CD4-positive, alpha-beta T cell treated with Interleukin-4 for 1 hour (primary cell): ENCODE measurements at regions not wholly inside any gene's neighbourhood (a gene's known extent, or its start where the extent isn't known, plus 50 kb on each side); places are given as distances from the start of the nearest gene placed in this dataset.

Experiments used
- DNase-seq, 2 donors: peaks; one replicate each; pipeline ENCODE4 v3.0.0-alpha.2; 2020 to 2022

DNA sequence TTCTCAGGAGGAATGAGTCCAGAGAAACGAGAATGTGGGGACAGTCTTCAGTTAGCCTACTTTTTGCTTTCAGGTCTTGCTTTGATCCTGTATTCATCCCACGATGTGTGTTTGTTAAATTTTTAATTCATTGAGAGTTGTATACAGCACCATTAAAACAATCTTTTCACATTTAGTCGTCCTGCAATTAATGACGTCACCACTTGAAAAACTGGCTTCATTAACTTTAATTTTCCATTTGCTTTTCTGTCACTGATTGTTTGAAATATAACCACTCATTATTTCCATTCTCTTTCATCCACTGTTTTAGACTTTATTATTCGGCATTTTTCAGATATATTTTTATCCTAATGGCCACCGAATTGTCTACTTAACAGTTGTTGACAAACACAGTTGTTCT is 146.9 kb downstream of the TFEC start:
- DNase-seq = no peak

DNA sequence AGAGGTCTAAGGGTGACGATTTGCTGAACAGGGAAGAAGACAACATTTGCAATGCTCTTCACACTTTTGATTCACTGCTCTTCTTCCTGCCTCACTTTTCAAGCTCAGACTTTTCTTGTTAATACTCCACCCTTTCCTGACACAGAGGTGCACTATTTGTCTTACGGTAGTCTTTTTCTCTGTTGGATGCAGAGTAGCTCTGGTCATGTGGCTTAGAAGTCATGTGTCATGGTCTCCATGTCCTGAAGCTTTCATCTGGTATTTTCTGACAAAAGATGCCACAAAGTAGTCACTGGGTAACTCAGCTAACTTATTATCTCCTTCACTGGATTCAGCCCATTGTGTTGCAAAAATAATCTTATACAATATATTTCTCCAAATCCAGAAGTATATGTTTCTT is 149.1 kb downstream of the TFEC start:
- DNase-seq = no peak

DNA sequence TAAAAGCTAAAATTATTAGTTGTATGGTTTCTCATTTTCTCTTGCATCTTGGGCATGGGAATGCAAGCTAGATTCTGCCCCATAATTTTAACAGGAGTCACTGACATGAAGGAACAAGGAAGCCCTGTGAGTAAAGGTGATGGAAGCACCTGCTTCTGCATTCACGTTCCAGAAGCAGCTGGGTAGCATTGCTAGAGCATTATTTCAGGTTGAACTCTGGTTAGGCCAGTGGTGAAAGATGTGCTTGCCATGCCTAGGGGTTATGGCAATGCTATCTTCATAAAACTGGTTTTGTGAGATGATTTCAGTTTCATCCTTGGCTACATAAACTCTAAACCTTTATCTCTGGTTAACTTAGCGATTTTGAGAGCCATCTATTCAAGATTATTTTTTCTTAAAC is 151.4 kb downstream of the TFEC start:
- DNase-seq = no peak

DNA sequence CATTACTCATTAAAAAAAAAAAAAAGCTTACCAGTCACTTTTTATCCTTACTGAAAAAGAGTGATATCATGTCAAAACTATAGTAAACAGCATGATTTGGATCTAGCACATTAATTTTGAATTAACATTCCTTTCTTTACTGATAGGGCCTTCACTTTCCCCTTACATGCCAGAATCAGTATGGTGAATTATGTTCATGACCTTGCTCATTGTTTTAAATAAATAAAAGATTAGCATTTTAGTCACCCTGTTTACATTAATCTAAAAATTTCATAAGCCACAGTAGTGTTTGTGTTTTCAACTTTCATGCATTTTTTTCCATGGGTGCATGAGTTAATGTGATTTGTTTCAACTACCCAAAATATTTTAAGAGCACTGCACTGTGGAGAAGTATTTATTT is 160.8 kb downstream of the TFEC start:
- DNase-seq = no peak

DNA sequence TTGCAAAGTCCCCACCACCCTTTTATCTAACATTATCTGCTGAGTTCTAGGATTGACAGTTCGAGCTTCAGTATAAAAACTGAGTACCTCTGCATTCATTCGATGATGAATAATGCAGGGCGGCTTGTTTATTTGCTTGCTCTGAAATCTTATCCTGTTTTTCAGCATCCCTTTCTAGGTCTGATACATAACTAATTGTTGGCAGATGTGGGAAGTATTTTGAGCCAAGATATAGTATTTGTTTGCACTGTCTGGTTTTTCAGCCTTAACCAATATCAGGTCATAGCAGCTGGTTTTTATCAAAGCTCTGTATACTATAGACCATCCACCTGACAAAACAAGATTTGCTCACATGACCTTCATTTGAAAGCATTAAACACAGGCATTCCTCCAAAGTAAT is 161.4 kb downstream of the TFEC start:
- no peak for DNase-seq

DNA sequence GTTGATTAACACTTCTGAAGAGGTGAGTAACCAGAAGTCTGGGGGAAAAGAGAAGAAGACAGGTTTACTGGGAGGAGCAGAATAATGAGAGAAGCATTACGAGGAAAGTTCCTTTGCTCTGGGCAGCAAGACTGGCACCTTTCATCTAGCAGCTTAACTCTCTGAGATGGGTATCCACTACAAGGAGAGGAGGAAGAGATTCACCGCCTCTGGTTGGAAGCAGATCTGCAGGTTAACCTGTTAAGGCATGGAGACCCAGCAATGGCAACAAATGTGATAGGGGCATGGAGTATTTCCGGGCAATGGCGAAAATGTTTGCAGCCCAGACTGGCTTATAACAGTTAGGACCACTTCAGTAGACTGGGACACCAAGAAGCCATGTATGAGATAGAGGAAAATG is 162.2 kb downstream of the TFEC start:
- no peak for DNase-seq

DNA sequence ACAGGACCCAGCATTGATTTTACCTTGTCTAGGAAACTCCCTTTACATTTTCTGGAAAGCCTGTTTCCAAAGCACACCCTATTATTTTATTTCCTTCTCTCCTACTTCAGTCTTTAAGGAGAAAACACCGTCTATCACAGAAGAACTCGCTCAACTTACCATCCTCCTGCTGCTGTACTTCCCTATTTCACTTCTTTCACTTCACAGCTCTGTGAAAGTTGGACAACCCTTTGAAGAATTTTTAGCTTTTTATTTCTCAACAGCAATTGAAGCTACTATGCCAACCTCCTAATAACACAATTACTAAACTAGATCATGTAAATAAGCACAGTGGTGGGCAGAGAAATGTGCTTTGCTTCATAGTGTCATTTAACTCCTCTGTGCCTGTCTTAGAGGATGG is 166.5 kb downstream of the TFEC start:
- DNase-seq = no peak

DNA sequence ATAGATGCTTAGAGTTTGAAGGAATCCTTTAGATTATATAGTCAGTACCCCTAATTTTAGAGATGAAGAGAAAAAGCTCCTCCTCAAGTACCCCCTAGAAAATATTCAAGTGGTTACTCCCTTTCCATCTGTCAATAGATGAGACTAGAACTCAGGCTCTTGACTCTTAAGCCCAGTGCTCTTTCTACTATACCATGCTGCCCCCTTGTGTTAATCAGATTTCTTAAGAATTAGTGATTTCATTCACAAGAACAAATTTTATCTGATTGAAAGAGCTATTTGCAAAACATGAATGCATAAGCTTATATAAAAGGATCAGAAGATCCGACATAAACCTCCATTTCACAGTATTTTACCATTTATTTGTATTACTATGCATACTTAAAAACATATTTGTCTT is 179.3 kb downstream of the TFEC start:
- DNase-seq = peak in 1 of 2 donors; percentile 36

DNA sequence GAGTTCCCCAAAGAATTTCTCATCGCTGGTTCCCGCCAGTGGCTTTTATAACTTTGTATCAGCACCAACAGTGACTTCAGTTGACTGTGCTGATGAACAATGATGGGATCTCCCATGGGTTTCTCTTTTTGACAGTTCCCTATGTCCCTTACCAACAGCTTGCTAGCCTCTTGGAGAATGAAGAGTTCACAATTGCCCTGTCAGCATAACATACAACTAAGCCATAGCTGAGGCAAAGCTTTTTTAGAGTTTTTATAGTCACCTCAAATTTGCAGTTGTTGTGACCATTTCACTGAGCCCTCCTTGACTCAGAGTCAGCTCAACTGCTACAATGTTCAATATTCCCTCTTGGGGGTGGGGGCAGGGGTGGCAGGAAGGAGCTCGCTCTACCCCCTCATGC is 179.8 kb downstream of the TFEC start:
- no peak for DNase-seq

DNA sequence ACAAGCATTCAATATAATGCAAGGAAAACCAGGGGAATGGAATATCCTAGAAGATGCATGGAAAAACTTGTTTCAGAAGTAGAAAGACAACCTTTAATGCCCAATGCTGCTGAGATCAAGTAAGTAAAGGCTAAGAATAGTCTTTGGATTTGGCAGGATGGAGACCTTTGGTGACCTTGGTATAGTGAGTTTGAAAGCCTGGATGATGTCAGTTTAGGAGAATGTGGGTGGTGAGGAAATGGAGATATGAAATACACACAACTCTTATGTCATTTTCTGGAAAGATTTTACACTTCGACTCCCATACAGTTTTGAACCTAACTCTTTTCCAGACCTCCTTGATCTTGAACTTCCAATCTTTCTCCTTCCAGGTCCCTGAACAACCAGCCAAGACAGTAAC is 185.7 kb downstream of the TFEC start:
- DNase-seq = no peak

DNA sequence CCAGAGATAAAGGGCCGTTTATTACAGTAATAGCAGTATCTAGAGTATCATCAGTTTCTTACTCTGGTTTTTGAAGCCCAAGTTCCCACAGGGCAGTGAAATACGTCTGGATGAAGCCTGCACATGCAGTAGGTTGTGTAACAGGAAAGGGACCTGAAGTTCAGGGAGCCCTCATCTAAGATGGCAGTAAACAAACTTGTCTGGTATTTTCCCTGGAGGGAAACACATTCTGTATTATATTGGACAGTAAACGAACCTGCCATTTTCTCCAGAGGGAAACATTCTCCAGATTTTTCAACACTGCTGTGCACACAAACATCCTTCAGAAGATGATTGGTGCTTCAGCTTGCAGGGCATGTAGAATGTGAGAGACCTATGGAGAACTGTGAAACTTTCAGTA is 189.9 kb downstream of the TFEC start:
- no peak for DNase-seq

DNA sequence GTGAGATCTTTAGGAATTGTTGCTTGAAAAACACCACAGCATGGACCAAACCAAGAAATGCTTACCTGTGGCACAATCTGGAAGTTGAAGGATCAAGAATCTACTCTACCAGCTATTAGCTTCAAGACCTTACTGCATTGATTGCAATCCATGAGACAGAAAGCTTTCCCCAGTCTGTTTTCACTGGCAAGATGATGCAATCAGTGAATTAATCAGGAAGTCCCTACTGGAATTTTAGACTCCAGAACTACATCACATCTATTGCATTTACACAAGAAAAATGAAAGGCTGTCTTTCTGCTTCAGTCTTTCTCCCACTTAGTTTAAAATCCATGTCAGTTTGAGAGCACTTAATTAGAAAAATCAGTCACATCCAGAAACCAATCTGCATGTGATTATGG is 191.7 kb downstream of the TFEC start:
- DNase-seq = no peak

DNA sequence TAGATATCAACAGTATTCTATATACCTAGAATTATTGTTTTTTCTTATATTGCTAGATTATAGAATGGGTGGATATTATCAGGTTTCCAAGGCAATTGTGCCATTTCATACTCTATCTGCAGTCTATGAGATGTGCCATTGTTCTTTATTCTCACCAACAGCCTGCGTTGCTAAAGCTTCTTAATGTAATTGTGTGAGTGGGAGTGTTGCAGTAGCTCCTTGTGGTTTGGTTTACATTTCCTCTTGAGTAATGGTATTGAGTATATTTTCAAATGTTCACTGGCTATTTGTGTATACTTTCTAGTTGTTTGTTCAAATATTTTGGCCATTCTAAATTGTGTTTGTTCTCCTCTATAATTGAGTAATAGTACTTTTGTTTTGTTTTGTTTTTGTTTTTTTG is 199.2 kb downstream of the TFEC start:
- DNase-seq = no peak

DNA sequence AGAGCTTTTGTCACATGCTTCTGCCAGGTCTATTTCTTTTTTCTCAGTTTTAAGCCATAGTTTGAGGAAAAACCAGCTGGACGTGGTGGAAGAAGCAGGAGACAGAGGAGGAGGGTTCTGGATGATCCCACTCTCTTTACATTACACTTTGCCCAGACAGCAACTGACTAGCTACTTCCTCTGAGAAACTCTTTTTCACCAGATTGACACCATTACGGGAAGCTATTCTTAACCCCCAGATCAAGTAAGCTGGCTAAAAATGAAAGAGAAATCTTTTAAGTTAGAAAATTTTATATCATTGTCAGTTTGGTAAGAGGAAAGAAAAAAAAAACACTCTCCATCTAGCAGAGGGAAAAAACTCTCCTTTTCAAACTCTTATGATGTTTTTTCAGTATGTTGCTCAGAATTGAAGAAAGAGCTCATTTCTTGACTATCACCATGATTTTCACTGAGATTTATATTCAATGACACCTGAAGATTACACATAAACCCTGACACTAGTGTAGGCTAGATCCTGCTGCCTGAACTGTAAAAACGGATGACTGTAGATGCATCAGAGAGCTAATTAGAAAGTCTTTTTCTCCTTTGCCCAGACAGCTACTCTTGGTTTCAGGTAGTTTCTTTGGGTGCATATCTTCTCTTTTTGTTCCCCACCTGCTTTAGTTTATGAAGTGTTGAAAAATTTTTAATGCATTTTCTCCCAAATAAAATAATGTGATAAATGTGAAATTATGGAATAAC is 203.1 kb downstream of the TFEC start:
- no peak for DNase-seq

DNA sequence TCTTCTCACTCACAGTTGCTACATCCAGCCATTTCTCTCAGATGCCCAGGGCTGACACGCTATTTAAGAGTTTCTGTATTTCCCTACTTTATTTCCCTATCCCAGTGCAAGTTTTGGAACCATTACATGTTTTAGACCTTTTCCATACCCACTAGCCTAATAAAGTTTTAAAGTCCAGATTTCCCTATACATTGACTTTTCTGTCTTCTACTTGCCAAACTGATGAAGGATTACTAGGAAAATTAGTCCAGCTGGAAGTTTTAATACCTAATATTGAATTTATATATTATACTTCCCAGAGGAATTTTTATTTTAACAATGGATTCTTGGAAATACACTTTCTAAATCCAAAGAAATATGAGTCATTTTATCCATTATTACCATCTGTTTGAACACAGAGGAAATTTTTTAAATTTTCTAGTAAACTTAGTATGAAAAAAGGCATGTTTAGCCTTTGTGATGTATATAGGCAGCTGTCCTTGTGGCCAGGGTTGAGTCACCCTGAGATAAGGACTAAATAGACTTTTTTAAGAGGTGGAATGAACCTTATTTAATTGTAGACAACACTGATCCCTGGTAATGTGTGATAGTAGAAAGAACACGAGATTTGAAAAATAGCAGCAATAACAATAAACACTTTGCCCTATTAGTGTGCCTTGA is 205.0 kb downstream of the TFEC start:
- DNase-seq = no peak

DNA sequence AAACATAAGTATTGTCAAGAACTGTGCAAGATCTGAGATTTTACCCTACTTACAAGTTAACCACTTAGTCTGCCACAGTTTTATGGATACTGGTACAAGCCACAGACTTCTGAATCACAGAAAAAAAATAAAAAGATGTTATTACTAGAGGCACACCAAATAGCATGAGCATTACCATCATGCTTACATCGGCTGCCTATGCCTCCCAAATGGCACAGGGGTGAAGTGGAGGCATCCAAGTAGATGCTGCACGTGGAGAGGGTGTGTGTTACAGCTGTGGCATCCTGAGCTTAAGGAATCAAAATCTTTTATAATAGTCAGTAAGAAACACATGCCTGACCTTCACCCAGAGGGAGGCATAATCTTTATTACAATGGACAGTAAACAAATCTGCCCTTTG is 207.8 kb downstream of the TFEC start:
- DNase-seq = no peak

DNA sequence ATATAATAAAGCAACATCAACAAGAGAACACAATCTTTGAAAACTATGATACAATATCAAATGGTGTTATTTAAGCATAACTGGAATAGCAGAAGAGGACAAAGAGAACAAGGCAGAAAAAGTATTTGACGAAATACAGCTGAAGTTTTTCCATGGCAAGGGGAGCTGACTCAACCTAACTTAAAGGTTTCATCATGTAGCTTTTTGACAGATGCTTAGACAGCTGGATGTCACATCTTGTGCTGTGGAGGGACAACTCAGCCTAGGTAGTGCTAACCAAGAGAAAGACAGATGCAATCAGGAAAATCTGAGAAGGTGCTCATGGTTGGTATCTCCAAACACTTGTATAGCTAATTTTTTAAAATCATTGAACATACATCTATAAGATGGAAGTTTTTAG is 208.2 kb downstream of the TFEC start:
- no peak for DNase-seq

DNA sequence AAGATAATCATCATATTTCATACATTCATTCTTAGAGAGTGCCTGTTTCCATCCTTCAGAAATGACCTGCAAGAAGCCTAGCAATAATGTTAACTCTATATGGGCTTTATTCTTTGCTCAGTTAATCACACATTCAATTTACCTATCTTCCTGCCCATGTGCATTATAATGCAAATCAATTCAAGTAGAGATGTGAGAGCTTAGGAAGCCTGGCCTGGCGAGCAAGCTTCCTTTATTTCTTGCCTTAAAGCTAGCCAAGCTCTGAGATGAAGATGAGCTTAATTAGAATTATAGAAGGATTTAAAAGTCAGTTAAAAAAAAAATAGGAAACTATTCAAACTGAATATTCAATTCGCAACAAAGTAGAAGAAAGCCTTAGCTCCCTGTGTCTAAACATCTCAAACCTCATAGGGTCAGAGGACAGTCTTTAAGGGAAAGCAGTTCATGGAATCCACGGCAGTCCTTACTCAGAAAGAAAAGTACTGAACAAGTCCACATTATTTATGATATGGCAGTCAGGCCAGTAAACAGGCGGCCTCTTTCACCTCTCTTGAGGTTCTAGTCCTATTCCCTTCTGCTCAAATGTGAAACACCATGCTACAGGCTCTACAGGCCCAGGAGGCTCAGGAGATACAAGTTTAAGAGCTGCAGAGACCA is 214.1 kb downstream of the TFEC start:
- DNase-seq = no peak

DNA sequence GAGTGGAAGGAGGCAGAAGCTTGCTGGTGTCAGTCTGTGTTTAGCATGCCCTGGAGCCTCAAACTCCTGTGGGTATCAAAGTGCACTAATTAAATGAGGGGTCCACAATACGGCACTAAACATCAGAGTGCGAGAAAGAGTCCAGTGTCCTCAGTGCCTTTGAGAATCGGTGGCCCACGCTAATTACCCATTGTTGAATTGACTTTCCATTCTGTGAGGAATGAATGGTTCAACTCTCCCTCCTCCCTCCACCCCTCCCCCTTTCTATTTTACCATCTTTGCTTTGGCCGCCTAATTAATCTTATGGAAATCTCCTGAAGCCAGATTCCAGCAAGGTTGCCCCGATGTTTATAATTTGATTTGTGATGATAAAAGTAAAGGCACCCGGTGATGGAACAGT is 217.8 kb downstream of the TFEC start:
- no peak for DNase-seq

DNA sequence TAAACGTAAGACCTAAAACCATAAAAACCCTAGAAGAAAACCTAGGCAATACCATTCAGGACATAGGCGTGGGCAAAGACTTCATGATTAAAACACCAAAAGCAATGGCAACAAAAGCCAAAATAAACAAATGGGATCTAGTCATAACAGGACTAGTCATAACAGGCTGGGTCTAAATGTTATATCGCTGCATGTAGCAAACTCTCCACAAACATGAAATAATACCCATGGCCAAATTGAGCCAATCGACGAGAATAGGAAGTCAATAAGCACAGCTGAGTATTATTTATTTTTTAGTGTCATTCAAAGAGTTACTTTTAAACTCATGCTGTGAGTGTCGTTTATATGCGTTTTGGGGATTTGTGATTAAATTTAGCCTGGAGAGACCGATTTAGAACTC is 225.1 kb downstream of the TFEC start:
- no peak for DNase-seq

DNA sequence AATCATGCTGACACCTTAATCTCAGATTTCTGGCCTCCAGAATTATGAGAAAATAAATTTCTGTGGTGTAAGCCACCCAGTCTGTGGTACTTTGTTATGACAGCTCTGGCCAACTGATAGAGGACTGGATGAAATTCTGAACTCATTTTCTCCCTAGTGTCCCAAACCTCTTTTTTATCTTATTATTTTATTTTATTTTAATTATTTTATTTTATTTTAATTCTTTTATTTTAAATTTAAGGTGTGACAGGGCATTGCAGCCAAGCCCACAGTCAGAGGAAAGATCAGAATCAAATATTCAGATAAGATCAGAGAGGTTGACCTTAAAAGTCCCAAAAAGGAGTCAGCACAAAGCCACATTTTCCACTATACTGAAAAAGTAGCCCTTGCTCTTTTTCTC is 228.1 kb downstream of the TFEC start:
- DNase-seq = no peak

DNA sequence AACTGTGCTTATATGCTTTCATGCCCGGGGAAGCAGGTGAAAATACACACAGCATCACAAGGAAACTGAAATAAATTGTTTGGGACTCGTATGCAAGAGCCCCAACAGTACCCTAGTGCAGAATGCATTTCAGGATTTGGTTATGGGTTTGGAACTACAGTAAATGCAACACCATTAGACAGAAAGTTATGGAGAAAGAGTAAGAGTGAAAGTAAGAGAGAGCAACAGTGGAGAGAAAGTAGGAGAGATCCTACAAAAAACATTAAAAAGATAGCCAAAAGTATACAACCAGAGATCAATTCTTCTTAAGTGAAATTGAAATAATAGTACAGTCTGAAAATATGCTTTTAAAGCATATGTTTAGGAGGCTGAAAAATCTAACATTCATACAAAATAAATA is 231.1 kb downstream of the TFEC start:
- no peak for DNase-seq

DNA sequence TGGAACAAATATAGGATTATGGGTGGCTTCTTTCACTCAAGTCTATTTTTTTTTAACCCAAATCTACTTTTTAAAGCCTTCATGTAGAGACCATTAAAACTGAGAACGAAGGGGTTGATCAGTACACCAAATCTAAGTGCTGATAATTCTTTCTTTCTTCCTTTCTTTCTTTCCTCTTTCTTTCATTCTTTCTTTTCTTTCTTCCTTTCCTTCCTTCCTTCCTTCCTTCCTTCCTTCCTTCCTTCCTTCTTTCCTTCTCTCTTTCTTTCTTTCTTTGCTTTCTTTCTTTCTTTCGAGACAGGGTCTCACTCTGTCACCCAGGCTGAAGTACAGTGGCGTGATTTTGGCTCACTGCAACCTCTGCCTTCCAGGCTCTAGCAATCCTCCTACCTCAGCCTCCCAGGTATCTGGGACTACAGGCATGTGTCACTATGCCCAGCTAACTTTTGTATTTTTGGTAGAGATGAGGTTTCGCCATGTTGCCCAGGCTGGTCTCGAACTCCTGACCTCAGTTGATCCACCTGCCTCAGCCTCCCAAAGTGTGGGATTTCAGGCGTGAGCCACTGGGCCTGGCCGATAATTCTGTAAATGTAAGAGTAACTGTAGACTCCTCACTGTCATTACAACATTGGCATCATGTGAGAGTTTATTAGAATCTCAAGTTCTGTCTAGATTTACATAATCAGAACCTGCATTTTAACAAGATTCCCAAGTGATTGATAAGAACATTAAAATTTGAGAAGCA is 236.4 kb downstream of the TFEC start:
- DNase-seq = no peak

DNA sequence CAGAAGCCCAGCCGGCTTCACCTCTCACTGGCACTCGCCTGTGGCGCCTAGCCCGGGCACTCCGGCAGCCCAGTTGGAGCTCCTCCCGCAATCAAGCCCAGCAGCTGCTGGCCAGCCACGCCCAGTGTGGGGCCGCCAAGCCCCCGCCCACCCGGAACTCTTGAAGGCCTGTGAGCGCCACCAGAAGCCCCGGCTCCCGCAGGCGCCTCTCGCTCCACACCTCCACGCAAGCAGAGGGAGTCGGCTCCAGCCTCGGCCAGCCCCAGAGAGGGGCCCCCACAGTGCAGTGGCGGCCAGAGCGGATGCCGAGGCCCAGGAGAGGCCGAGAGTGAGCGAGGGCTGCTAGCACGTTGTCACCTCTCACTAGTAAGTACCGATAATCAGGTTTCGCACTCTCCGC is 240.7 kb downstream of the TFEC start:
- DNase-seq = no peak
